Upper lobe of left lung (tissue), 4 donors: ENCODE measurements at regions not wholly inside any gene's neighbourhood (a gene's known extent, or its start where the extent isn't known, plus 50 kb on each side); places are given as distances from the start of the nearest gene placed in this dataset.

ENCODE experiments used
- CTCF ChIP-seq, 6 experiments: fragments of 450-650 bp in 4 of 6; fragments of 200-600 bp in 2 of 6; sonication (generic) in 2 of 6; IDR thresholded peaks; one replicate each; pipeline ENCODE4 v1.5.1; 2016 to 2019; ENCODE audit warnings: antibody characterized with exemption in 6 of 6
- POLR2A ChIP-seq, 4 donors: fragments of 450-650 bp; IDR thresholded peaks; one replicate each; pipeline ENCODE4 v1.5.1; 2016 to 2017; ENCODE audit warnings: antibody characterized with exemption in 4 of 4, mild to moderate bottlenecking in 2 of 4
- POLR2AphosphoS5 ChIP-seq, 2 donors: sonication (generic); formaldehyde crosslinking; IDR thresholded peaks; one replicate each; pipeline ENCODE4 v1.5.1; 2017; ENCODE audit warnings: antibody characterized with exemption in 2 of 2

- TF ChIP-seq POLR2A (IDR thresholded peaks at IDR 0.05) (no peak), CTCF (IDR thresholded peaks at IDR 0.05) (no peak), POLR2AphosphoS5 (IDR thresholded peaks at IDR 0.05) (peak; percentile 54 to 55)
Observed at GRCh38 chr9:88733651-88734421, 198.9 kb downstream of the NXNL2 start.
